Neural cell (in vitro differentiated cells): ENCODE measurements at regions not wholly inside any gene's neighbourhood (a gene's known extent, or its start where the extent isn't known, plus 50 kb on each side); places are given as distances from the start of the nearest gene placed in this dataset.

ENCODE experiments used
- EZH2 ChIP-seq: fragments of 200-600, 300-800 bp; shearing (Covaris generic), sonication (generic); IDR thresholded peaks from 2 replicates; pipeline ENCODE4 v1.6.1; 2014; ENCODE audit warnings: antibody characterized with exemption, low read length, borderline replicate concordance, mild to moderate bottlenecking; ENCODE audit not compliant: insufficient read depth, poor library complexity, severe bottlenecking
- POLR2AphosphoS5 ChIP-seq: IDR thresholded peaks from 2 replicates; pipeline ENCODE4 v1.6.1; 2012
- TF ChIP-seq, protein P1 (sequence below): fragments of 450-650 bp; IDR thresholded peaks from 2 replicates; pipeline ENCODE4 v1.5.1; 2014; ENCODE audit warnings: antibody characterized with exemption, mild to moderate bottlenecking, moderate library complexity; ENCODE audit not compliant: poor library complexity, severe bottlenecking
- TF ChIP-seq, protein P2 (sequence below): IDR thresholded peaks from 2 replicates; pipeline ENCODE4 v1.6.1; 2012; ENCODE audit warnings: borderline replicate concordance

DNA sequence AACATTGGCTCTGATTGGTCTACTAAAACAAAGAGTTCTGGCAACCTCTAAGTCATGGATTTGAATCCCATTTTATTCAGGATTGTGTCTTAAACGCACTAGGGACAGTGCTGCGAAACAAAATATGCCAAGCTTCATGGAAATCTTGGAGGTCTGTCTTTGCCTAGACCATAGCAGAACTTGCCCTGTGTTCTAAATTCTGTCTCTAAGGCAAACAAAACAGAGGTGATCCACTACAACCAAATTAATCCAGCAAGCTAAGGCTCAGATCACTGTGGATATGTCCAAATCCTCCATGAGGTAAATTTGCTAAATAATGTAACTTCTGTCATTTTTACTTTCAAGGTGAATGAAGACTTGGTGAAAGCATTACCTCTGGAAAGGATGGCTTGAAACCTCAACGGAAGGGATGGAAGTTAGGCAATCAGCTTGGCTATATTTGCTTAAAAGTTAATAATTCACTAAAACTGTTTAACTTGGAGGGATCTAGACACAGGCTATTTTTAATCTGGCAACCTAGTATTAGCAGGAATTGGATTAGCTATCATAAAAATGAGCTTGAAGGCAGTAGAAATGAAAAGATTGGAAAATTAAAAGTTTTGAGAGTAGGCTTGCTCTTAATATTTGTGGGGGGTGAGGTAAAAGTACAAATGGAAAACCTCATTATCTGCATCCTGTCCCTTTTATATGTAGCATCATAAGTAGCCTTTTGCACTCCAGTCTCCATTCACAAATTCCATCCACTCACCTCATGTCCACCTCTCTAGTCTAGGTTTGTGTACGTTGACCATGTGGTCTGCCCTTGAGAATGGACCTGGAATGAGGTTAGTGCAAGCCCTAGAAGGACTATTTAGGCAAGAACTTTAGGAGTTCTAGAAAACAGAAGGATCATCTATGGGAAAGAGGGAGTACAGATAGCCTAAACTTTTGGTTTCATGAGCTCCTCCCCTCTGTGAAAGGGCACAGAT, 176.2 kb downstream of the SMC2 start:
- TF ChIP-seq EZH2 = no peak
- TF ChIP-seq, protein P1, sequence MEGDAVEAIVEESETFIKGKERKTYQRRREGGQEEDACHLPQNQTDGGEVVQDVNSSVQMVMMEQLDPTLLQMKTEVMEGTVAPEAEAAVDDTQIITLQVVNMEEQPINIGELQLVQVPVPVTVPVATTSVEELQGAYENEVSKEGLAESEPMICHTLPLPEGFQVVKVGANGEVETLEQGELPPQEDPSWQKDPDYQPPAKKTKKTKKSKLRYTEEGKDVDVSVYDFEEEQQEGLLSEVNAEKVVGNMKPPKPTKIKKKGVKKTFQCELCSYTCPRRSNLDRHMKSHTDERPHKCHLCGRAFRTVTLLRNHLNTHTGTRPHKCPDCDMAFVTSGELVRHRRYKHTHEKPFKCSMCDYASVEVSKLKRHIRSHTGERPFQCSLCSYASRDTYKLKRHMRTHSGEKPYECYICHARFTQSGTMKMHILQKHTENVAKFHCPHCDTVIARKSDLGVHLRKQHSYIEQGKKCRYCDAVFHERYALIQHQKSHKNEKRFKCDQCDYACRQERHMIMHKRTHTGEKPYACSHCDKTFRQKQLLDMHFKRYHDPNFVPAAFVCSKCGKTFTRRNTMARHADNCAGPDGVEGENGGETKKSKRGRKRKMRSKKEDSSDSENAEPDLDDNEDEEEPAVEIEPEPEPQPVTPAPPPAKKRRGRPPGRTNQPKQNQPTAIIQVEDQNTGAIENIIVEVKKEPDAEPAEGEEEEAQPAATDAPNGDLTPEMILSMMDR = no peak
- TF ChIP-seq POLR2AphosphoS5 = no peak
- TF ChIP-seq, protein P2, sequence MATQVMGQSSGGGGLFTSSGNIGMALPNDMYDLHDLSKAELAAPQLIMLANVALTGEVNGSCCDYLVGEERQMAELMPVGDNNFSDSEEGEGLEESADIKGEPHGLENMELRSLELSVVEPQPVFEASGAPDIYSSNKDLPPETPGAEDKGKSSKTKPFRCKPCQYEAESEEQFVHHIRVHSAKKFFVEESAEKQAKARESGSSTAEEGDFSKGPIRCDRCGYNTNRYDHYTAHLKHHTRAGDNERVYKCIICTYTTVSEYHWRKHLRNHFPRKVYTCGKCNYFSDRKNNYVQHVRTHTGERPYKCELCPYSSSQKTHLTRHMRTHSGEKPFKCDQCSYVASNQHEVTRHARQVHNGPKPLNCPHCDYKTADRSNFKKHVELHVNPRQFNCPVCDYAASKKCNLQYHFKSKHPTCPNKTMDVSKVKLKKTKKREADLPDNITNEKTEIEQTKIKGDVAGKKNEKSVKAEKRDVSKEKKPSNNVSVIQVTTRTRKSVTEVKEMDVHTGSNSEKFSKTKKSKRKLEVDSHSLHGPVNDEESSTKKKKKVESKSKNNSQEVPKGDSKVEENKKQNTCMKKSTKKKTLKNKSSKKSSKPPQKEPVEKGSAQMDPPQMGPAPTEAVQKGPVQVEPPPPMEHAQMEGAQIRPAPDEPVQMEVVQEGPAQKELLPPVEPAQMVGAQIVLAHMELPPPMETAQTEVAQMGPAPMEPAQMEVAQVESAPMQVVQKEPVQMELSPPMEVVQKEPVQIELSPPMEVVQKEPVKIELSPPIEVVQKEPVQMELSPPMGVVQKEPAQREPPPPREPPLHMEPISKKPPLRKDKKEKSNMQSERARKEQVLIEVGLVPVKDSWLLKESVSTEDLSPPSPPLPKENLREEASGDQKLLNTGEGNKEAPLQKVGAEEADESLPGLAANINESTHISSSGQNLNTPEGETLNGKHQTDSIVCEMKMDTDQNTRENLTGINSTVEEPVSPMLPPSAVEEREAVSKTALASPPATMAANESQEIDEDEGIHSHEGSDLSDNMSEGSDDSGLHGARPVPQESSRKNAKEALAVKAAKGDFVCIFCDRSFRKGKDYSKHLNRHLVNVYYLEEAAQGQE = no peak
